ENCODE measurements at regions not wholly inside any gene's neighbourhood (a gene's known extent, or its start where the extent isn't known, plus 50 kb on each side); places are given as distances from the start of the nearest gene placed in this dataset.

GRCh38 chr14:44634692-44635091, 127.6 kb upstream of the FSCB start:
- no peaks in the 10 kb centered on the region for H3K27me3 ChIP-seq (ENCODE audit: control insufficient read depth in 4 of 4, insufficient read depth in 4 of 4, low read length in 3 of 4)
- no peak overlapping the region for H3K9ac ChIP-seq (ENCODE audit: low read depth in 1 of 2, low read length in 2 of 2)
- no peaks in the 10 kb centered on the region for H3K9me3 ChIP-seq (ENCODE audit: control insufficient read depth in 4 of 4, low read length in 3 of 4)
- no peak for DNase-seq (ENCODE audit: low spot score)
- no peak overlapping the region for H3K4me3 ChIP-seq (ENCODE audit: low read depth in 1 of 3, low read length in 3 of 3)
- WGBS = 68% methylated on average over 4 of the region's 4 CpGs
- H3K27ac ChIP-seq (ENCODE audit: low read depth in 1 of 2, low read length in 2 of 2) = no peak overlapping the region
- TF ChIP-seq FOXA1 (IDR thresholded peaks at IDR 0.05) = no peak
- TF ChIP-seq NR2F2 (IDR thresholded peaks at IDR 0.05) = no peak
- no peak for TF ChIP-seq REST (IDR thresholded peaks at IDR 0.05)
- no peak for TF ChIP-seq GABPA (IDR thresholded peaks at IDR 0.05 in 1 of 2, conservative IDR thresholded peaks at IDR 0.05 in 1 of 2)
- TF ChIP-seq EGR1 (IDR thresholded peaks at IDR 0.05; ENCODE audit: low read depth in 2 of 2) = no peak
- TF ChIP-seq HNF4A (conservative IDR thresholded peaks at IDR 0.05) = no peak
- TF ChIP-seq HNF4G (IDR thresholded peaks at IDR 0.05) = no peak
- H3K4me1 ChIP-seq (ENCODE audit: control insufficient read depth in 4 of 4, insufficient read depth in 4 of 4, low read length in 3 of 4) = no peaks in the 10 kb centered on the region
- no peaks in the 10 kb centered on the region for H3K36me3 ChIP-seq (ENCODE audit: control insufficient read depth in 4 of 4, insufficient read depth in 3 of 4, low read depth in 1 of 4, low read length in 3 of 4)

DNA sequence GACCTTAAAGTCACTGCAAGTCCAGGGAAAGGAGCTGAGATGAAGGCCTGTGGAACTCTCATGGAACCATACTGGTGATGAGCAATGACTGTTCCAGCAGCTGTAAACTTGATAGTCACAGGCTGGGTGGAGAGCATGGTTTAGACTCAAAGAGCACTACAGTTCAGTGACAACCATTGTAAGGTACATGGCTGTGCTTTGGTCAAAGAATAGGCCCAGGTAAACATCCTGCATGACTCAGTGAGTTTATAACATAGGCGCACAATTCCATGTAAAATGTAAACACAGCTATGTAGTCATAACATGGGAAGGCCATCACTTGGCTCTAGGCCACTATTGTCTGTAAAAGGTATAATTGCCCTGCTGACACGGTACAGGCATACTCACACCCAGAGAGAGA, 119.3 kb upstream of the FSCB start:
- no peaks in the 10 kb centered on the region for H3K27me3 ChIP-seq (ENCODE audit: control insufficient read depth in 4 of 4, insufficient read depth in 4 of 4, low read length in 3 of 4)
- no peaks in the 10 kb centered on the region for H3K4me1 ChIP-seq (ENCODE audit: control insufficient read depth in 4 of 4, insufficient read depth in 4 of 4, low read length in 3 of 4)
- no peaks in the 10 kb centered on the region for H3K9me3 ChIP-seq (ENCODE audit: control insufficient read depth in 4 of 4, low read length in 3 of 4)
- no peaks in the 10 kb centered on the region for H3K36me3 ChIP-seq (ENCODE audit: control insufficient read depth in 4 of 4, insufficient read depth in 3 of 4, low read depth in 1 of 4, low read length in 3 of 4)
- DNase-seq (ENCODE audit: low spot score) = no peak
- 78% methylated on average over 2 of the region's 2 CpGs for WGBS
- H3K27ac ChIP-seq (ENCODE audit: low read depth in 1 of 2, low read length in 2 of 2) = no peak overlapping the region
- TF ChIP-seq REST (IDR thresholded peaks at IDR 0.05) = no peak
- TF ChIP-seq HNF4A (conservative IDR thresholded peaks at IDR 0.05) = no peak
- TF ChIP-seq, protein P1, sequence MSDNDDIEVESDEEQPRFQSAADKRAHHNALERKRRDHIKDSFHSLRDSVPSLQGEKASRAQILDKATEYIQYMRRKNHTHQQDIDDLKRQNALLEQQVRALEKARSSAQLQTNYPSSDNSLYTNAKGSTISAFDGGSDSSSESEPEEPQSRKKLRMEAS (IDR thresholded peaks at IDR 0.05) = no peak
- TF ChIP-seq GABPA (IDR thresholded peaks at IDR 0.05 in 1 of 2, conservative IDR thresholded peaks at IDR 0.05 in 1 of 2) = no peak
- TF ChIP-seq TAF1 (conservative IDR thresholded peaks at IDR 0.05) = no peak
- TF ChIP-seq ZBTB33 (IDR thresholded peaks at IDR 0.05) = no peak
- TF ChIP-seq, protein P2, sequence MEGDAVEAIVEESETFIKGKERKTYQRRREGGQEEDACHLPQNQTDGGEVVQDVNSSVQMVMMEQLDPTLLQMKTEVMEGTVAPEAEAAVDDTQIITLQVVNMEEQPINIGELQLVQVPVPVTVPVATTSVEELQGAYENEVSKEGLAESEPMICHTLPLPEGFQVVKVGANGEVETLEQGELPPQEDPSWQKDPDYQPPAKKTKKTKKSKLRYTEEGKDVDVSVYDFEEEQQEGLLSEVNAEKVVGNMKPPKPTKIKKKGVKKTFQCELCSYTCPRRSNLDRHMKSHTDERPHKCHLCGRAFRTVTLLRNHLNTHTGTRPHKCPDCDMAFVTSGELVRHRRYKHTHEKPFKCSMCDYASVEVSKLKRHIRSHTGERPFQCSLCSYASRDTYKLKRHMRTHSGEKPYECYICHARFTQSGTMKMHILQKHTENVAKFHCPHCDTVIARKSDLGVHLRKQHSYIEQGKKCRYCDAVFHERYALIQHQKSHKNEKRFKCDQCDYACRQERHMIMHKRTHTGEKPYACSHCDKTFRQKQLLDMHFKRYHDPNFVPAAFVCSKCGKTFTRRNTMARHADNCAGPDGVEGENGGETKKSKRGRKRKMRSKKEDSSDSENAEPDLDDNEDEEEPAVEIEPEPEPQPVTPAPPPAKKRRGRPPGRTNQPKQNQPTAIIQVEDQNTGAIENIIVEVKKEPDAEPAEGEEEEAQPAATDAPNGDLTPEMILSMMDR (IDR thresholded peaks at IDR 0.05; ENCODE audit: low read depth, low read length, missing input control) = no peak
- TF ChIP-seq JUND (IDR thresholded peaks at IDR 0.05) = no peak
- no peak for TF ChIP-seq YY1 (IDR thresholded peaks at IDR 0.05)
- no peak for TF ChIP-seq NR2F2 (IDR thresholded peaks at IDR 0.05)
- TF ChIP-seq, protein P3, sequence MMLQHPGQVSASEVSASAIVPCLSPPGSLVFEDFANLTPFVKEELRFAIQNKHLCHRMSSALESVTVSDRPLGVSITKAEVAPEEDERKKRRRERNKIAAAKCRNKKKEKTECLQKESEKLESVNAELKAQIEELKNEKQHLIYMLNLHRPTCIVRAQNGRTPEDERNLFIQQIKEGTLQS (IDR thresholded peaks at IDR 0.05) = no peak
- no peak overlapping the region for H3K4me3 ChIP-seq (ENCODE audit: low read depth in 1 of 3, low read length in 3 of 3)
- H3K9ac ChIP-seq (ENCODE audit: low read depth in 1 of 2, low read length in 2 of 2) = no peak overlapping the region
